IMR-90 (cell line): ENCODE measurements at regions not wholly inside any gene's neighbourhood (a gene's known extent, or its start where the extent isn't known, plus 50 kb on each side); places are given as distances from the start of the nearest gene placed in this dataset.

Experiments used
- CEBPB ChIP-seq: IDR thresholded peaks from 2 replicates; pipeline ENCODE4 v1.6.1; 2012; ENCODE audit warnings: low read depth, low read length, improper control_type of control experiment
- CHD1 ChIP-seq: IDR thresholded peaks from 2 replicates; pipeline ENCODE4 v1.6.1; 2012; ENCODE audit warnings: low read depth, low read length, improper control_type of control experiment
- FOS ChIP-seq: fragments of 150-350 bp; IDR thresholded peaks from 2 replicates; pipeline ENCODE4 v1.6.1; 2016; ENCODE audit warnings: low read depth, low read length
- MAFK ChIP-seq: IDR thresholded peaks from 2 replicates; pipeline ENCODE4 v1.6.1; 2012; ENCODE audit warnings: low read depth, low read length, improper control_type of control experiment
- MAZ ChIP-seq: IDR thresholded peaks from 2 replicates; pipeline ENCODE4 v1.6.1; 2012; ENCODE audit warnings: low read depth, mild to moderate bottlenecking, low read length, improper control_type of control experiment, moderate library complexity, borderline replicate concordance
- MXI1 ChIP-seq: IDR thresholded peaks from 2 replicates; pipeline ENCODE4 v1.6.1; 2012; ENCODE audit warnings: low read depth, mild to moderate bottlenecking, low read length, moderate library complexity, borderline replicate concordance
- POLR2A ChIP-seq: IDR thresholded peaks from 2 replicates; pipeline ENCODE4 v1.6.1; 2012; ENCODE audit warnings: mild to moderate bottlenecking, low read depth, low read length
- RAD21 ChIP-seq: IDR thresholded peaks from 2 replicates; pipeline ENCODE4 v1.6.1; 2012; ENCODE audit warnings: low read length, improper control_type of control experiment
- RCOR1 ChIP-seq: IDR thresholded peaks from 2 replicates; pipeline ENCODE4 v1.6.1; 2012; ENCODE audit warnings: mild to moderate bottlenecking, low read length, improper control_type of control experiment; ENCODE audit not compliant: insufficient replicate concordance
- RFX5 ChIP-seq: IDR thresholded peaks from 2 replicates; pipeline ENCODE4 v1.8.0; 2012; ENCODE audit warnings: low read depth, mild to moderate bottlenecking, low read length, moderate library complexity
- TF ChIP-seq, protein P1 (sequence below): conservative IDR thresholded peaks from 2 replicates; pipeline ENCODE4 v1.5.1; 2012; ENCODE audit warnings: mild to moderate bottlenecking, low read depth, low read length, improper control_type of control experiment
- TF ChIP-seq, protein P2 (sequence below): fragments of 150-350 bp; IDR thresholded peaks from 2 replicates; pipeline ENCODE4 v1.6.1; 2017; ENCODE audit warnings: mild to moderate bottlenecking, antibody characterized with exemption, low read length, low read depth

DNA sequence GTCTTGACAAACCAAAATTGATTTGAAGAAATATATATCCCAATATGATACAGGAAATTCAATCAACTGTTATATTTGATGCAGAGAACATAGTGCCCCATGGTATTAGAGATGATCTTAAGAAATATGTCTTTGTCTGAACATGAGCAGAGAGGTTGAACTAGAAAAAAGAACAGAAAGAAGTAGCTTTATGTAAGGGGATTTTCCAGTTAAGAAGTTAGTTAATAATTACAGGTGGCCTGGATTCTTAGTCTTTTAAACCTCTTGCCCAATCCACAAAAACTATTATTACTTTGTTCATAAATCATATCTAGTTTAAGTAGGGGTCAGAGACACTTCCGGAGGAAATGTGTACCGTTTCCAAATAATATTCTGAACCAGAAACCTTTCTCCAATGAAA lies 1186.7 kb upstream of the EPHA6 start:
- TF ChIP-seq, protein P1, sequence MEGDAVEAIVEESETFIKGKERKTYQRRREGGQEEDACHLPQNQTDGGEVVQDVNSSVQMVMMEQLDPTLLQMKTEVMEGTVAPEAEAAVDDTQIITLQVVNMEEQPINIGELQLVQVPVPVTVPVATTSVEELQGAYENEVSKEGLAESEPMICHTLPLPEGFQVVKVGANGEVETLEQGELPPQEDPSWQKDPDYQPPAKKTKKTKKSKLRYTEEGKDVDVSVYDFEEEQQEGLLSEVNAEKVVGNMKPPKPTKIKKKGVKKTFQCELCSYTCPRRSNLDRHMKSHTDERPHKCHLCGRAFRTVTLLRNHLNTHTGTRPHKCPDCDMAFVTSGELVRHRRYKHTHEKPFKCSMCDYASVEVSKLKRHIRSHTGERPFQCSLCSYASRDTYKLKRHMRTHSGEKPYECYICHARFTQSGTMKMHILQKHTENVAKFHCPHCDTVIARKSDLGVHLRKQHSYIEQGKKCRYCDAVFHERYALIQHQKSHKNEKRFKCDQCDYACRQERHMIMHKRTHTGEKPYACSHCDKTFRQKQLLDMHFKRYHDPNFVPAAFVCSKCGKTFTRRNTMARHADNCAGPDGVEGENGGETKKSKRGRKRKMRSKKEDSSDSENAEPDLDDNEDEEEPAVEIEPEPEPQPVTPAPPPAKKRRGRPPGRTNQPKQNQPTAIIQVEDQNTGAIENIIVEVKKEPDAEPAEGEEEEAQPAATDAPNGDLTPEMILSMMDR: no peak
- TF ChIP-seq FOS (no peak), MAFK (no peak), POLR2A (no peak), MXI1 (no peak), RFX5 (no peak), RAD21 (no peak), RCOR1 (no peak), CEBPB (no peak), CHD1 (no peak), MAZ (no peak)
- TF ChIP-seq, protein P2, sequence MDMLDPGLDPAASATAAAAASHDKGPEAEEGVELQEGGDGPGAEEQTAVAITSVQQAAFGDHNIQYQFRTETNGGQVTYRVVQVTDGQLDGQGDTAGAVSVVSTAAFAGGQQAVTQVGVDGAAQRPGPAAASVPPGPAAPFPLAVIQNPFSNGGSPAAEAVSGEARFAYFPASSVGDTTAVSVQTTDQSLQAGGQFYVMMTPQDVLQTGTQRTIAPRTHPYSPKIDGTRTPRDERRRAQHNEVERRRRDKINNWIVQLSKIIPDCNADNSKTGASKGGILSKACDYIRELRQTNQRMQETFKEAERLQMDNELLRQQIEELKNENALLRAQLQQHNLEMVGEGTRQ: no peak
